HFFc6 (cell line): ENCODE measurements at regions not wholly inside any gene's neighbourhood (a gene's known extent, or its start where the extent isn't known, plus 50 kb on each side); places are given as distances from the start of the nearest gene placed in this dataset.
"Not testable (repeated sequence)": the region's sequence is repeated elsewhere in the genome, so short reads cannot be mapped to it uniquely, and the experiment has no call there.

ENCODE experiments used
- DNase-seq: peaks from one replicate; pipeline ENCODE4 v3.0.0-alpha.2; 2018
- H3K27ac Mint-ChIP-seq: 2 replicates; pipeline ENCODE4 v1.8.0; 2020; ENCODE audit warnings: mild to moderate bottlenecking, mixed read lengths
- H3K27me3 Mint-ChIP-seq: 2 replicates; pipeline ENCODE4 v1.8.0; 2021; ENCODE audit warnings: mild to moderate bottlenecking, moderate library complexity, mixed read lengths; ENCODE audit not compliant: insufficient read depth
- H3K36me3 Mint-ChIP-seq: 2 replicates; pipeline ENCODE4 v1.8.0; 2021; ENCODE audit warnings: low read depth, mixed read lengths
- H3K4me1 Mint-ChIP-seq: 2 replicates; pipeline ENCODE4 v1.8.0; 2020; ENCODE audit warnings: low read depth, mixed read lengths
- H3K4me3 Mint-ChIP-seq: 2 replicates; pipeline ENCODE4 v1.8.0; 2020; ENCODE audit warnings: mild to moderate bottlenecking, moderate library complexity, mixed read lengths
- H3K9me3 Mint-ChIP-seq: 2 replicates; pipeline ENCODE4 v1.8.0; 2020; ENCODE audit warnings: mild to moderate bottlenecking, mixed read lengths
- TF ChIP-seq, protein P1 (sequence below): fragments of 200-600 bp; sonication (generic); IDR thresholded peaks from 2 replicates; pipeline ENCODE4 v1.5.0; 2021; ENCODE audit warnings: antibody characterized with exemption, mild to moderate bottlenecking

DNA sequence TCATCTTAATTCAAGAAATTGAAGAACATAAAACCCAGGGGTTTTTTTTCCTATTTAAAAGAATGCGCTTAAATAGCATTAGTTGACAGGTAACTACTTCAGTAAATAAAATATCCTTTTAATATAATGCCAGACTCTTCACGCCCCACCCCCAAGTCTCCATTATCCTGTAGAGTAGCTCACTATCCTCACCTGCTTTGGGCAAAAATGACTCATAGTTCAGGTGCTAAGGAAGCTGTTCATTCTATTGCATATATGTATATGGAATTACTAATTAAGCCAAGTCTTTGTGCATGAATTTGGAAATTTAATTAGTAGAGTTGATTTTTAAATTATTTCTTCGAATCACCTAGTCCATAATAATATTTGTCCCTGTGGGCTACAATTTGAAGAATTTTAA is 656.8 kb upstream of the ANKRD30A start:
- no peaks in the 10 kb centered on the region for H3K4me1 Mint-ChIP-seq
- peaks cover 18% of the 10 kb centered on the region for H3K9me3 Mint-ChIP-seq
- TF ChIP-seq, protein P1, sequence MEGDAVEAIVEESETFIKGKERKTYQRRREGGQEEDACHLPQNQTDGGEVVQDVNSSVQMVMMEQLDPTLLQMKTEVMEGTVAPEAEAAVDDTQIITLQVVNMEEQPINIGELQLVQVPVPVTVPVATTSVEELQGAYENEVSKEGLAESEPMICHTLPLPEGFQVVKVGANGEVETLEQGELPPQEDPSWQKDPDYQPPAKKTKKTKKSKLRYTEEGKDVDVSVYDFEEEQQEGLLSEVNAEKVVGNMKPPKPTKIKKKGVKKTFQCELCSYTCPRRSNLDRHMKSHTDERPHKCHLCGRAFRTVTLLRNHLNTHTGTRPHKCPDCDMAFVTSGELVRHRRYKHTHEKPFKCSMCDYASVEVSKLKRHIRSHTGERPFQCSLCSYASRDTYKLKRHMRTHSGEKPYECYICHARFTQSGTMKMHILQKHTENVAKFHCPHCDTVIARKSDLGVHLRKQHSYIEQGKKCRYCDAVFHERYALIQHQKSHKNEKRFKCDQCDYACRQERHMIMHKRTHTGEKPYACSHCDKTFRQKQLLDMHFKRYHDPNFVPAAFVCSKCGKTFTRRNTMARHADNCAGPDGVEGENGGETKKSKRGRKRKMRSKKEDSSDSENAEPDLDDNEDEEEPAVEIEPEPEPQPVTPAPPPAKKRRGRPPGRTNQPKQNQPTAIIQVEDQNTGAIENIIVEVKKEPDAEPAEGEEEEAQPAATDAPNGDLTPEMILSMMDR, result no peak
- no peak overlapping the region for H3K4me3 Mint-ChIP-seq
- H3K27me3 Mint-ChIP-seq, result no peaks in the 10 kb centered on the region; the same call in 1 of the 2 replicates
- no peaks in the 10 kb centered on the region for H3K36me3 Mint-ChIP-seq
- H3K27ac Mint-ChIP-seq, result no peak overlapping the region
- DNase-seq, result no peak

DNA sequence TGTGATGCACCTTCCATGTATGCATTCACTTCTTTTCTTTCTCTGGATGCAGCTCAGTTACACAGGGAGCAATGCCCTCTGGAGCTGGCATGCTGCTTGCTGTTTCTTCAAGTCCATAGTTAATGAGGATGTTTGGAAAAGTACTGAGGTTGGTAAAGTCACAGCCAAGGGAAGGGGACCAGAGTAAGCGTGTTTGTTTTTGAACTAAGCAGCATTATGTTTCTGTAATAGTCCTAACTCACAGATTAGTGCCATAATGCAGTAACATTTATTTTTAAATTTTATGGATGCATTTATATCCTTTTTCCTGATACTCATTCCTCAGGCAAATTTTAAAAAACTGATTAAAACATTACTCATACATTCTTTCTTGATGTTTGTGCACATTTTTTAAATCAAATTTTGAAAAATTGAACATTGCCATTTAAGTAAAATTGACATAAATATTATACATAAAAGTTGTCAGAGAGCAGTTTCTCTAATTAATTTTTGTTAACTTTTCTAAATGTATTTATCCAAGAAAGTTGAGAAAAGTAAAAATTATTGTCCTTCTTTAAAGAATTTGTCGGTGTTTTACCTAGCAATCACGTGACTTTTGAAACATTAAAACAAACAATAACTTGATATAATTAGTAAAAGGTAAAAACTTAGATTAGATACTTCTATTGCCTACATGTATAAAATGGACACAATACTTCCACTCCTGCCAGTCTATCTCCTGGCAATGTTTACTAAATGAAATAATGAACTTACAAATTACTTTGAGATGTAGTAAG is 659.6 kb upstream of the ANKRD30A start:
- TF ChIP-seq, protein P1, result no peak
- Mint-ChIP-seq H3K27me3 (no peaks in the 10 kb centered on the region; the same call in 1 of the 2 replicates), H3K27ac (no peak overlapping the region), H3K36me3 (no peaks in the 10 kb centered on the region), H3K4me1 (no peaks in the 10 kb centered on the region), H3K9me3 (peaks cover 23% of the 10 kb centered on the region), H3K4me3 (no peak overlapping the region)
- DNase-seq, result no peak

- Mint-ChIP-seq H3K4me3 (no peak overlapping the region), H3K4me1 (no peaks in the 10 kb centered on the region), H3K27me3 (no peaks in the 10 kb centered on the region; the same call in 1 of the 2 replicates), H3K27ac (no peak overlapping the region), H3K36me3 (no peaks in the 10 kb centered on the region), H3K9me3 (peaks cover 18% of the 10 kb centered on the region)
- DNase-seq, result no peak
- TF ChIP-seq, protein P1, result no peak
These were observed 661.1 kb upstream of the ANKRD30A start for GRCh38 chr10:36464291-36464690.

DNA sequence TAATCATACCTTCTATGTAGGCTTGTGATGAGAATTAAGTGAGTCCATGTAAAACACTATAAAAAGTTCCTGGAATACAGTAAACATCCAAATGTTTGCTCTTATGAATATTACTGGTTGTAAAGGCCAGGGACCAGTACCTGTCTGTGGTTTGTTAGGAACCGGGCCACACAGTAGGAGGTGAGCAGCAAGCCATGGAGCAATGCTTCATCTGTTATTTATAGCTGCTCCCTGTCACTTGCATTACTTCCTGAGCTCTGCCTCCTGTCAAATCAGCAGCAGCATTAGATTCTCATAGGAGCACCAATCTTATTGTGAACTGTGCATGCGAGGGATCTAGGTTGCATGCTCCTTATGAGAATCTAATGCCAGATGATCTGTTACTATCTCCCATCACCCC is 662.0 kb upstream of the ANKRD30A start:
- Mint-ChIP-seq H3K27me3 (no peaks in the 10 kb centered on the region; the same call in 1 of the 2 replicates), H3K9me3 (peaks cover 21% of the 10 kb centered on the region)

DNA sequence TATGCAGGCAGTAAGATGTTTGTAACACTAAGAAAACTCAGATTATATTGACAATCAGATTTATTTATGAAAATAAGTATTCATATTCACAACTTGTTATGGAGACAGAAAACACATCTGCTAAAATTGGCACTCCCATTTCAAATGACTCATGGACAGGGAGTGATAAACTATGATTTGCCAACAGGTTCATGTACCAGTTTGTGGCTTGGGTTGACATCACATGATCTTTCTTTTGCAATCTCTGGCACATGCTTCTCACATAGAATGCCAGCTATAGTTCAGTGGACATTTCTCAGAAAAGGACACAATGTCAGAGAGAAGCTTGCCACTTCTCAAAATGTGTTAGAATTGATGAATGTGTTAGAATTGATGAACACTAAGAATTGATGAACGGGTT is 663.2 kb upstream of the ANKRD30A start:
- TF ChIP-seq, protein P1, result no peak
- Mint-ChIP-seq H3K27ac (no peak overlapping the region), H3K4me3 (no peak overlapping the region), H3K27me3 (no peaks in the 10 kb centered on the region), H3K36me3 (no peaks in the 10 kb centered on the region), H3K4me1 (no peaks in the 10 kb centered on the region), H3K9me3 (peaks cover 24% of the 10 kb centered on the region)
- DNase-seq, result no peak

More for the DNA sequence above, 662.0 kb upstream of the ANKRD30A start:
- H3K4me3 Mint-ChIP-seq, result no peak overlapping the region
- DNase-seq, result no peak
- no peaks in the 10 kb centered on the region for H3K4me1 Mint-ChIP-seq
- TF ChIP-seq, protein P1, result no peak
- no peak overlapping the region for H3K27ac Mint-ChIP-seq
- H3K36me3 Mint-ChIP-seq, result no peaks in the 10 kb centered on the region

- H3K4me3 Mint-ChIP-seq, H3K4me1 Mint-ChIP-seq, H3K27me3 Mint-ChIP-seq, H3K36me3 Mint-ChIP-seq, DNase-seq, H3K27ac Mint-ChIP-seq: not testable (repeated sequence)
- H3K9me3 Mint-ChIP-seq, result peaks cover 16% of the 10 kb centered on the region
These were observed 667.0 kb upstream of the ANKRD30A start for GRCh38 chr10:36458437-36458836.
